B cell (primary cell): ENCODE measurements at regions not wholly inside any gene's neighbourhood (a gene's known extent, or its start where the extent isn't known, plus 50 kb on each side); places are given as distances from the start of the nearest gene placed in this dataset.

Source experiments
- ATAC-seq: fragments of 200-7000 bp; cut with Tn5 transposase; one replicate; pipeline ENCODE4 v1.10.0; 2021; ENCODE audit warnings: low read depth, mild to moderate bottlenecking, moderate number of reproducible peaks, moderate library complexity
- CTCF ChIA-PET: fragments of 350-600 bp; sonication (Branson Sonifier 250); formaldehyde crosslinking; loops from one replicate; lab custom pipeline; 2021; ENCODE audit warnings: antibody characterized with exemption, inconsistent platforms; lab: Charles Lee
- POLR2A ChIA-PET: fragments of 350-600 bp; sonication (Branson Sonifier 250); formaldehyde crosslinking; loops from one replicate; lab custom pipeline; 2021; ENCODE audit warnings: antibody characterized with exemption; lab: Charles Lee
- DNase-seq: peaks from one replicate; pipeline ENCODE4 v3.0.0; 2013
- H2AFZ ChIP-seq: 2 replicates; pipeline ENCODE4 v1.6.1; 2012; ENCODE audit warnings: mild to moderate bottlenecking, low read depth, low read length; ENCODE audit not compliant: insufficient read depth, poor library complexity, severe bottlenecking
- H3K27ac ChIP-seq, 2 donors: 1 replicate in 1 of 2; 2 replicates in 1 of 2; pipeline ENCODE4 v1.5.1; 2012 to 2013; ENCODE audit warnings: low read length in 2 of 2, mild to moderate bottlenecking in 2 of 2, moderate library complexity in 1 of 2
- H3K27me3 ChIP-seq, 4 experiments: fragments of 200-600 bp in 1 of 4; sonication (generic) in 1 of 4; replicated peaks in 1 of 4; 1 replicate in 2 of 4; 2 replicates in 2 of 4; pipeline versions ENCODE4 v1.6.1 to v1.7.0; 2013 to 2016; ENCODE audit warnings: low read length in 3 of 4, mild to moderate bottlenecking in 2 of 4, mixed read lengths in 1 of 4, moderate library complexity in 1 of 4; ENCODE audit not compliant: insufficient read depth in 4 of 4, control insufficient read depth in 3 of 4; ENCODE audit errors: control extremely low read depth in 1 of 4
- H3K36me3 ChIP-seq, 2 experiments: replicated peaks in 1 of 2; 1 replicate in 1 of 2; 2 replicates in 1 of 2; pipeline versions ENCODE4 v1.6.1 to v1.7.1; 2013; ENCODE audit warnings: low read length in 1 of 2; ENCODE audit not compliant: insufficient read depth in 2 of 2, control insufficient read depth in 1 of 2; ENCODE audit errors: control extremely low read depth in 1 of 2, extremely low read depth in 1 of 2
- H3K4me1 ChIP-seq, 2 donors: fragments of 200-600 bp in 1 of 2; sonication (generic) in 1 of 2; 1 replicate in 1 of 2; 2 replicates in 1 of 2; pipeline versions ENCODE4 v1.5.1 to v1.6.1; 2013 to 2017; ENCODE audit warnings: low read length in 2 of 2; ENCODE audit not compliant: control insufficient read depth in 2 of 2, insufficient read depth in 2 of 2
- H3K4me2 ChIP-seq: replicated peaks from 2 replicates; pipeline ENCODE3; 2012; ENCODE audit warnings: mild to moderate bottlenecking, low read depth, low read length; ENCODE audit not compliant: poor library complexity, severe bottlenecking
- H3K4me3 ChIP-seq, 5 experiments: fragments of 200-600 bp in 1 of 5; sonication (generic) in 1 of 5; 1 replicate in 3 of 5; 2 replicates in 2 of 5; pipeline versions ENCODE4 v1.5.1 to v1.7.0; 2011 to 2016; ENCODE audit warnings: low read length in 4 of 5, mild to moderate bottlenecking in 4 of 5, low read depth in 2 of 5, control low read depth in 1 of 5, moderate library complexity in 1 of 5; ENCODE audit not compliant: insufficient read depth in 1 of 5; ENCODE audit errors: control extremely low read depth in 1 of 5, extremely low read depth in 1 of 5
- H3K79me2 ChIP-seq: fragments of 200-600 bp; sonication (generic); one replicate; pipeline ENCODE4 v1.6.0; 2016; ENCODE audit warnings: low read length; ENCODE audit not compliant: control insufficient read depth, insufficient read depth
- H3K9ac ChIP-seq: fragments of 200-600 bp; sonication (generic); 2 replicates; pipeline ENCODE4 v1.6.1; 2017; ENCODE audit warnings: mild to moderate bottlenecking, low read length, moderate library complexity
- H3K9me3 ChIP-seq, 3 donors: one replicate each; pipeline versions ENCODE4 v1.6.1 to v1.7.1; 2013; ENCODE audit warnings: low read length in 2 of 3; ENCODE audit not compliant: control insufficient read depth in 2 of 3, insufficient read depth in 1 of 3; ENCODE audit errors: control extremely low read depth in 1 of 3
- H4K20me1 ChIP-seq: 2 replicates; pipeline ENCODE4 v1.6.0; 2012; ENCODE audit warnings: mild to moderate bottlenecking, low read length; ENCODE audit not compliant: insufficient read depth, control insufficient read depth, poor library complexity, severe bottlenecking
- H3K27ac Mint-ChIP-seq: one replicate; pipeline ENCODE4 v1.8.0; 2021; ENCODE audit warnings: mixed read lengths
- H3K27me3 Mint-ChIP-seq: one replicate; pipeline ENCODE4 v1.8.0; 2021; ENCODE audit warnings: mixed read lengths
- H3K4me1 Mint-ChIP-seq: one replicate; pipeline ENCODE4 v1.8.0; 2021; ENCODE audit warnings: mixed read lengths
- H3K4me3 Mint-ChIP-seq: one replicate; pipeline ENCODE4 v1.8.0; 2021; ENCODE audit warnings: mixed read lengths
- H3K9me3 Mint-ChIP-seq: one replicate; pipeline ENCODE4 v1.8.0; 2022; ENCODE audit warnings: mixed read lengths; ENCODE audit not compliant: insufficient read depth
- EZH2 ChIP-seq: IDR thresholded peaks from 2 replicates; pipeline ENCODE4 v1.6.1; 2012; ENCODE audit warnings: borderline replicate concordance, low read depth, mild to moderate bottlenecking, moderate library complexity, low read length; ENCODE audit not compliant: insufficient read depth, poor library complexity, severe bottlenecking
- WGBS: methylation state at CpG from one replicate; pipeline ENCODE4 v1.1.5; 2013; ENCODE audit warnings: missing lambda C conversion rate; ENCODE audit not compliant: insufficient coverage; 5-methylcytosine and 5-hydroxymethylcytosine counted together
- intact Hi-C: fragments of 100-400 bp; cut with micrococcal nuclease; formaldehyde crosslinking; loops from one replicate; pipeline ENCODE4 v1.10.0; 2022
- TF ChIP-seq, protein P1 (sequence below): fragments of 200-600 bp; IDR thresholded peaks from one replicate; pipeline ENCODE4 v1.8.0; 2022; ENCODE audit warnings: antibody characterized with exemption, mild to moderate bottlenecking

- Mint-ChIP-seq H3K9me3 (peaks cover 2% of the 10 kb centered on the region), H3K27me3 (no peaks in the 10 kb centered on the region), H3K4me1 (no peaks in the 10 kb centered on the region), H3K27ac (no peak overlapping the region), H3K4me3 (no peak overlapping the region)
- H2AFZ ChIP-seq: no peak overlapping the region
- no peak overlapping the region for H3K4me2 ChIP-seq
- ATAC-seq (no peak), DNase-seq (no peak)
- no peaks in the 10 kb centered on the region for H4K20me1 ChIP-seq
- H3K27me3 ChIP-seq: no peaks in the 10 kb centered on the region
- H3K9ac ChIP-seq: no peak overlapping the region
- no peak for TF ChIP-seq EZH2
- TF ChIP-seq, protein P1, sequence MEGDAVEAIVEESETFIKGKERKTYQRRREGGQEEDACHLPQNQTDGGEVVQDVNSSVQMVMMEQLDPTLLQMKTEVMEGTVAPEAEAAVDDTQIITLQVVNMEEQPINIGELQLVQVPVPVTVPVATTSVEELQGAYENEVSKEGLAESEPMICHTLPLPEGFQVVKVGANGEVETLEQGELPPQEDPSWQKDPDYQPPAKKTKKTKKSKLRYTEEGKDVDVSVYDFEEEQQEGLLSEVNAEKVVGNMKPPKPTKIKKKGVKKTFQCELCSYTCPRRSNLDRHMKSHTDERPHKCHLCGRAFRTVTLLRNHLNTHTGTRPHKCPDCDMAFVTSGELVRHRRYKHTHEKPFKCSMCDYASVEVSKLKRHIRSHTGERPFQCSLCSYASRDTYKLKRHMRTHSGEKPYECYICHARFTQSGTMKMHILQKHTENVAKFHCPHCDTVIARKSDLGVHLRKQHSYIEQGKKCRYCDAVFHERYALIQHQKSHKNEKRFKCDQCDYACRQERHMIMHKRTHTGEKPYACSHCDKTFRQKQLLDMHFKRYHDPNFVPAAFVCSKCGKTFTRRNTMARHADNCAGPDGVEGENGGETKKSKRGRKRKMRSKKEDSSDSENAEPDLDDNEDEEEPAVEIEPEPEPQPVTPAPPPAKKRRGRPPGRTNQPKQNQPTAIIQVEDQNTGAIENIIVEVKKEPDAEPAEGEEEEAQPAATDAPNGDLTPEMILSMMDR: no peak
- POLR2A ChIA-PET: no interaction called here
- CTCF ChIA-PET: no interaction called here
- no peaks in the 10 kb centered on the region for H3K36me3 ChIP-seq
- H3K4me3 ChIP-seq: no peak overlapping the region
- H3K27ac ChIP-seq: no peak overlapping the region
- no peaks in the 10 kb centered on the region for H3K4me1 ChIP-seq
- intact Hi-C loops: no loop called here
- peaks cover 0 to 1% (median 0%) of the 10 kb centered on the region in 3 donors for H3K9me3 ChIP-seq
- H3K79me2 ChIP-seq: no peaks in the 10 kb centered on the region
These were observed 278.9 kb downstream of the PIK3C3 start for GRCh38 chr18:42233908-42234307.

DNA sequence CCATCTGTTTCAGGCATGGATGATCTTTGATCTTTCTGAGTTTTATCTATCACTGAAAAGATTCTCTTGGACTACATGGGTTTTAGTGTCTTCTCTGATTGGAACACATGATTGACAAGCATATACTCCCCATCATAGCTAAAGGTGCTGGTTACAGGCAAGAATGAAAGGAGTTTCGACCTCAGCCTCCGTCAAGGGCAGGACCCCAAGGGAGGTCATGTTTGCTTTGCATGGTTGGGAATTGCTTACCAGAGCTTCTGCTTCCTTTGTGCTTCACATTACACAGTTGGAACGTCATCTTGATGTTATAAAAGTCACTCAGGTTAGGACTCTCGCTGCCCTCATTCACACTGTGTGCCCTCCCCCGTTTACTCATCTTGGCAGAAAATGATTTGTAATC, 287.7 kb downstream of the PIK3C3 start:
- no peaks in the 10 kb centered on the region for H3K27me3 ChIP-seq
- ATAC-seq: no peak
- H3K79me2 ChIP-seq: no peaks in the 10 kb centered on the region
- H3K36me3 ChIP-seq: no peaks in the 10 kb centered on the region
- ChIA-PET POLR2A (no interaction called here), CTCF (no interaction called here)
- no peak overlapping the region for H3K27ac ChIP-seq
- Mint-ChIP-seq H3K27ac (no peak overlapping the region), H3K27me3 (no peaks in the 10 kb centered on the region), H3K4me3 (no peak overlapping the region), H3K4me1 (no peaks in the 10 kb centered on the region), H3K9me3 (peaks cover 4% of the 10 kb centered on the region)
- H2AFZ ChIP-seq: no peak overlapping the region
- no peak overlapping the region for H3K4me2 ChIP-seq
- no peak for TF ChIP-seq EZH2
- TF ChIP-seq, protein P1: no peak
- H3K4me3 ChIP-seq: no peak overlapping the region
- H3K4me1 ChIP-seq: no peaks in the 10 kb centered on the region
- no peak for DNase-seq
- no peak overlapping the region for H3K9ac ChIP-seq
- WGBS: 92% methylated on average over 2 of the region's 5 CpGs
- intact Hi-C loops: no loop called here
- peaks cover 0 to 3% (median 0%) of the 10 kb centered on the region in 3 donors for H3K9me3 ChIP-seq
- H4K20me1 ChIP-seq: no peaks in the 10 kb centered on the region
